CD4-positive, alpha-beta T cell treated with Interleukin-2 at 100 ng/mL for 4 hours (primary cell): ENCODE measurements at regions not wholly inside any gene's neighbourhood (a gene's known extent, or its start where the extent isn't known, plus 50 kb on each side); places are given as distances from the start of the nearest gene placed in this dataset.

Experiments
- DNase-seq: peaks from one replicate; pipeline ENCODE4 v3.0.0-alpha.2; 2020; ENCODE audit warnings: low spot score

DNA sequence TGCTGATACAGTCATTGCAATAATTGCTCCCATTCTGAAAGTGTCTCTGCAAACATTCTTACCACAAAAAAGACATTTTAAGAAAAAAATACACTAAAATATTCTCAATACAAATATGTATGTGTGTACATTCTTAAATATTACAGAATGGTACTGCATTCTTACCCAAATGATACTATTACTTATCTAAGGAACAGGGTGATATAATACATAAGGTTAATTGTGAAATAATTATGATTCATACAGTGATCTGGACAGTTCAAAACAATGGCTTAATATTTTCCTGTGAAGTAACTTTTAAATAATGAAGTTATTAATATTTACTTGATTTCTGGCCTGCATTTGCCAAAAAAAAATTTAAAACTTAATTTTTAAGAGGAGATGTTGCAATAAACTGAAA, 694.6 kb downstream of the TUSC7 start:
- no peak for DNase-seq

DNA sequence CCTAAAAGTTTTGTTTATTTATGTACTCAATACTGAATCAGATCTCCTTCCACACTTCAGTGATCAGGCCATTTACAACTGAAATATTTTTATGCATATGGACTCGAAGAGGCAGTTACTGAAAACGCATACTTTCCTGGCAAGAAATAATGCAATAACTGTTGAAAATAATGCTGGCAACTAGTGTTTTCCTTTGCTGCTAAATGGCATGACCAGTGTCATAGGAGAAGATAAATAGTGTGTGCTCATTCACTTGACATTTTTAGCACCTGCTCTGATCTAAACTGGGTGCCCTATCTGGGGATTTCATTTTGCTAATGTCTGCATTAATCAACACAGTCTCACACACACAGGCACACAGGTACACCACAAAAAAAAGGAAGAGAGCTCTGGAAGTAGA, 695.2 kb downstream of the TUSC7 start:
- DNase-seq: no peak

DNA sequence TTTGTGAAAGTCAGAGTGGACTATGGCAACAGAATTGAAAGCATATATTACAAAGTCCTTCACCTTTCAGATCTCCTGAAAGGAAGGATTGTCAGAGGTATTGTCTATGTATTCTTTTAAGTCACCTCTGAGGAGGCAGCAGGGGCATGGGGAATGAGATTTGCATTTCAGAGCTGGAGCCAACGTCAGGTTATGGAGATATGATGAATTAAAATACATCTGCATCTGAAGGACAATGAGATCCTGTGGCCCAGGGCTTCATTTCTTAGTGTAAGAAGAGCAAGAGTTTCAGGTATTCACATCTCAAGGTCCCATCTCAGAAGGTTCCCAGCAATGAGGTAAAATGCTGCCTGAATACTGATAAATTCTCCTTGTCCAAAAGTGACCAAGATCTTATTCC, 695.8 kb downstream of the TUSC7 start:
- no peak for DNase-seq

DNA sequence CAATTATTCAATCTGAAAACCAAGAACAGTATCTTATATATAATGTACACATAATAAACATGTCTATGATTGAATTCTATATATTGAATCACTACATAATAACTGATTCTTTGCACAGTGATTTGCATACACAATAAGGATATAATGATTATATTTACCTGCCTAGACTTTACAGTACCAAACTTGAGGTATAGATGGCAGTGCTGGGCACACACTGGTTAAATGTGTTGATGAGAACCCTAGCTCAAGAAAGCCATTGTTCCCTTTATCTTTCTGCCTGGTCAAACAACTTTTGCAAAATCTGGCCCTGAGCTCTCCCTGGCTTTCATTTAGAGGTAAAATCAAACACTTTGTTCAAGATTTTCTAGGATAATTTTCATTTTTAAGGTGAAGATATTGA, 697.7 kb downstream of the TUSC7 start:
- DNase-seq: no peak

DNA sequence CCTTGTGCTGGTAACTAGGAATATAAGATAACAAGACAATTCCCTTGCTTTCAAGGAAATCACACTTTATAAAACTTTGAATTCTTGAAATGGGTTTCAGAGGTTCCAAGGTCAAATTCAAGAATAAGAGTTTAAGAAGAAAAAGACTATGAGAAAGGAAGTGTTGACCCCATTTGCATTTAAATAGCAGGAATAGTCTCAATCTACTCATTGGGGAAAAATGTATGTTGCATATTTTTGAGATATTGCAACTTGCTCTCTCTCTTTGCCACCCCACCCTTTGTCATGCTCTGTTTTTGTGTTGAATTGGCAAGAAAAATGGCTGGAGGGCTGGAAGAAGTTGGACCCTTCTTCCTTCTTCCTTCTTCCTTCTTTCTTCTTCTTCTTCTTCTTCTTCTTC, 699.2 kb downstream of the TUSC7 start:
- no peak for DNase-seq

DNA sequence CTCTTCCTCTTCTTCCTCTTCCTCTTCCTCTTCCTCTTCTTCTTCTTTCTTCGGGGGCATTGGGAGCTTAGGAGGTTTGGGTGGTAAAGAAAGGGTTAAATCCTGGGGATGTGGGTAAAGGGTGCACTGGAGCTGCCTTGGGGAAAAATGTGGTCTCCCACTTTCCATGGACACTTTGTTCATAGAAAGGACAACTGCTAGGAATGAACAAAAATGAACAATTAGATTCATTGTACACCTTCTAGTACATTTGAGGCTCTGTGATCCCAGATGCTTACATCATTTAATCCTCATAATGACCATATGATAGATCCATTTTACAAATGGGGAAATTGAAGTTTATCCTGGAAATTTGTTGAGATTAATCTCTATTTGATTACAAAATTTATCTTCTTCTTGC, 699.7 kb downstream of the TUSC7 start:
- DNase-seq: no peak

DNA sequence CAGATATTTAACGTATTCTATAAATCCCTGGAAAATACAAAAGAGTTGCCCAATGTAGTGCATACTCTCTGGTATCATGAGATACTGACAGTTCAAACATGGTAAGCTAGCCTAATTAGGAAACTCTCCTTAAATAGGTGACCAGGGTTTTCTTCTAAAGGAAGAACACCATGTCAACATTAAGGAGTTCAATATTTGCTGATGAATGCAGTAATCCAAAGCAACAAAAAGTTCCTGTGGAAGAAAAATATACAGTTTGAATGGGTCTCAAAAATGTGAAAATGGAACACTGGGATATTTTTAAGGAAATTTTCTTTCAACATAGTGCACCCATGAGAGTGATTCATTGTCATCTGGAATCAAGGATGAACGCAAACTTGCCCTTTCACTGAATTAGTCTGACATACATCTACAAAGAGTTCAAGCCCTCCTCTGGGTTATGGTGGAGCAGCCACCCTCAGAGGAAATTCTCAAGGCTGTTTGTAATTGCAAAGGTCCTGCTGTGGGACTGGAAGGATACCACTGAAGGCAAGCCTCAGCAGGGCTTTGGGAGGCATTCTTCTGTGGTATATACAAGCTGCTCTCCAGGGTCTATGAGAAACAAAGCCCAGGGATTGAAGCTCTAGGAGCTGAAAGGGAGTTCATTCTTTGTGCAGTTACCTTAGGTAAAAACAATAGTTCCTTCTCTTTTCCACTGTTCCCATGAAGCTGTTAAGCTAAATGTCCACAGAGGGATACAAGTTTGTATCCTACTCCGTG, 700.3 kb downstream of the TUSC7 start:
- DNase-seq: no peak

DNA sequence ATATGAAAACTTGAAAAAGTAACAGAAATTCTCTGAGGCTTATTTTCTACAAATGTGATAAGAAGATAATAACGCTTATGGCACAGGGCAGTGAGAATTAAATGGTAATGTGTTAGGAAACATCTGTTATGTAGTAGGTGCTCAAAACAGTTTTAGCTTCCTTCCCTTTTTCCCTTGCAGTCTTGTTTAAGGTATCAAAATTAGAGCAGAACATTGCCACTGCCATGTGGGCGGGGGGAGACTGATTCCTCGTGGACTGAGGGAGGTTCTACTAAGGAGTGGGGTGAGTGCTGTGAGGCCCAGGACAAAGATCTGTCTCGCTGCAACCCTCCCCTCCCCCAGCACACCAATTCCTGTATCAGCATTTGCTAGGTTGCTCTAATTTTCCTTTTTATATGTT, 702.4 kb downstream of the TUSC7 start:
- no peak for DNase-seq

DNA sequence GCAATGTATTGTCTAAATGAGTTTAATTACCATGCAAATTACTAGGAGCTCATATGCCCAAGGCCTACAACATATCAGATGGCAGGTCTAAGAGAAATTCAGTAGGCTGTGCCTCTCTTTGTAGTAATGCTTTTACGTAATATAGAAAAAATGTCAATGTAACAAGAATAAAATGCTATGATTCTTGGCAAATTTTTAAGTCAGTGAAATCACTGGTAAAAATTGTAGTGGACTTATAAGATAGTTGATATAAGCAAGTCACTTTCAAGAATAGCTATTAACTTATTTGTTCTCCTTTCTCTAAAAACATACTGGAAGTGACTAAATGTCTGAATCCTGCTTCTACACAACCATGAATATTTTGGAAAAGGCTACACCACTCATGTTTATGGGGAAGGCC, 707.8 kb downstream of the TUSC7 start:
- DNase-seq: no peak

DNA sequence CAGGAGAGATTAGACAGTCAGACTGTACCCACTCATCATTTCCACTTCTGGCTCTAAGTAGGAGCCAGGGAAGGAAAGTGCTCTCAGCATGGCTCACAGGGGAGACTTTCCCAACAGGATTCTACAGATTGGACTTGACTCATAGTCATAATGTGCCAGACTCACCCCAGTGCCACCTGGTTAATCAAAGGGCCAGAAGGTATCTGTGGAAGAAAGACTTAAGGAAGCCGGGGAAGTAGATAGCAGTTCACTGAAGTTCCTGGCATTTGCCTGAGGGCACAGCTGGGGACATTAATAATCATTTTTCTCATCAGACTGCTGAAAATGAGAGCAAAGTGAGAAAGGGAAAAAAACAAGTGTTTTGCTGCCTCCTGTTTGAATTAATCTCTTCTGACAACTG, 717.5 kb downstream of the TUSC7 start:
- no peak for DNase-seq

DNA sequence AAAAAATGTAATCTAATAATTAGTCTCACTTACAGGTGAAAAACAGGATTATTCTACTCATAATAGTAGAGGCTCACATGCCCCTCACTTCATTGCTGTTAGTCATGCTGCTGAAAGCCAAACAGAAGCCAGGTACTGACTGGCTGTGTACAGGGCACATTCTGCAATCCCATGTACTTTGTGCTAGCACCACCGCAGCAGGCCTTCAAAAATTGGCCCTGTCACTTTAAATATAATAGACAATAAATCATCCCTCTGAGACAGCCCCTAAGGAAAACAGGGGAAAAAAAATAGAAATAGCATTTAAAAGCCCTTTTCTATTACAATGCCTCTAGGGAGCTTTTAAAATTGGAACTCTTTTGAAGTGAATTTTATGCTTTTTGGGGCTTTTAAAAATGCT, 723.8 kb downstream of the TUSC7 start:
- no peak for DNase-seq

DNA sequence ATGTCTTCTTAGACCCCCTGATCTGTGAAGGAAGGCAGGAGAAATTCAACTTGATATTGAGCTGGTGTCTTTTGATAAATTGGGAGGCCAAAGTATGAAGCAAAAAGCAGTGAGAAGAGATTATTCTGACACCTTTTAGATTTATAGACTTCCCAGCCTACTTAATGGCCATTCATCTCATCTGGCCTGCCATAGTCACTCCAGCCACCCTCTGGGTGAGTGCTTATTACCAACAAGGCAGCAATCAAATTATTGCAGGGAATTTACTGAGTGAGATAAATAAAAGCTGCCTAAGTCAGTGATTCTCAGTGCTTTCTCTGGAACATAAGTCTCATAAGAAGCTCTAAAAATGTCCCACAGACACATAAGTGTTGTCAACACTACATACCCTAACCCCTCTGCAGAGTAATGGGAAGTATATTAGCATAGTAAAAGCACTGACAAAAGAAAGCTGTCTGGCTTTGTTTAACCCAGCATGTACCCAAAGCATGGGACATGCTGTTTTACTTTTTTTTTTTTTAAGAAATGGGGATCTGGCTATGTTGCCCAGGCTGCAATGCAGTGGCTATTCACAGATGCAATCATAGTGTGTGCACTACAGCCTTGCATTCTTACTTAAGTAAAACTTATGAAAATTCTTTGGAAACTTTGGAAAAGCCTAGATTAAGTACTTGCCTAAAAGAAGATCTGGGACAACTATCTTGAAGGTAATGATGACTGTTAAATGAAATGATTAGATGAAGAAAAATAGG, 725.3 kb downstream of the TUSC7 start:
- DNase-seq: no peak

DNA sequence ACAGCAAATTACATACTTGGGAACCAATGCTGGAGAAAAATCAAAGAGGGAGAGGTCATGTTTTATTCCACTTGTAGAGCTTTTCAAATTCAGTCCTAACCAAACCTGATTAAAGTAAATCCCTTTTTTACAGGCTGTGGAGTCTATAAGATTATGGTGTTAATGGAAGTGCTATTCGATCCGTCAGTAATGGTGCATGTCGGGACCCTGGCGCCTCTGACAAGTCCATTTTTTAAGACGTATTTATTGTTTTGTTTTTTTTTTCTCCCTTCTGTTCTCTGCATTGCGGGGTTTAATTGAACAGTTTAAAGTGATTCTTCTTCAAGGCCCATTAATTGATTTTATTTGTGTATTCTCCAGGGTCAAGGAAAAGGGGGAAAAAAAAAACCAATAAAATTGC, 725.9 kb downstream of the TUSC7 start:
- DNase-seq: no peak

DNA sequence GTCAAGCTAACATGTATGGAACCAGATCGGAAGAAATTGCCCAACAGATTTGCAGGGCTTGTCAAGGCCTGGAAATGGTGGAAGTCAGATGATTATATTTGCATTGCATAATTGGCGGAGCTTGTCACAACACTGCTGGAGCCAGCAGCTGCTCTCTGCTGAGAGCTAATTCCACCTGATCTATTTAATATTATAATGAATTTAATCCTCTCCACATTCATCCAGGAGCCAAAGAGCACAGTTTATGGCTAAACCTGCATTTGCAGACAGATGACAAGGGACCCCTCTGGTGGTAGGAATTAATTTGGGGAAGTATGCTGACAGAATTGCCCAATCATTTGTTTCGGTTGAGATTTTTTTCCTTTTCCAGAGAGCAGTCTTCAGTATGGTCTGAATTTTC, 730.2 kb downstream of the TUSC7 start:
- DNase-seq: no peak

DNA sequence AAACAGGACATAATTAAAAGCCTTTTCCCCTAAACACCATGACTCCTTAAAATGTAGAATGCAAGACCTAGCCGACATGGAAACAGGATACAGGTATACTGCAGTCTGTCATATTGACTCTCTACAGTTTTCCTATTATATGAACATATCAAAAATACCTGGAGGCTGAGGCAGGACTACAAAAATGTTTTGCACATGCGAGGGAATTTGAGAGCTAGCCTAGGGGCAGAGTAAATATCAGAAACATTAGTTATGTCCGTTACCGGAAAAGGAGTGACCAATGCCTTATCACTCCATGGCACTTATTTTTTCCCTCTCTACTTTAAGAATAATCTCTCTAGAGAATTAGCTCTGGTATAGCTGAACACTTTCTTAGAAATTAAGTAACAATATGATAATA, 732.3 kb downstream of the TUSC7 start:
- DNase-seq: no peak

DNA sequence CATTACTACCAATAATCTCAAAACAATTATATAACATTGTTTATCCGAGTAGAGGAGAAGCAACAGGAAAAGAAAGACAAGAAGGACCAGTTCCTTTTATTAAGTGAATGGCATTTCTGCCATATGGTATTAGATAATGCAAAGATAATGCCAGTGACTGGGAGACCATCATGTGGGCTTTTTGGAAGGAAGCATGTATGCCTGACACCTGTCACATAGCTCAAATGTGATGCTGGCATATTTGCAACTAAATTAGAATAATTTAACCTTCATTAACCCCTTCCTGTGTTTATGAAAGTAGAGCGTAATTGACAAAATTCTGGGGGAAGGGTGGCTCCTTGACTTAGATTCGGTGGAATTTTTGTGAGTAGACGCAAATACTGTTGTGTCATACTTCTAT, 733.0 kb downstream of the TUSC7 start:
- DNase-seq: no peak

DNA sequence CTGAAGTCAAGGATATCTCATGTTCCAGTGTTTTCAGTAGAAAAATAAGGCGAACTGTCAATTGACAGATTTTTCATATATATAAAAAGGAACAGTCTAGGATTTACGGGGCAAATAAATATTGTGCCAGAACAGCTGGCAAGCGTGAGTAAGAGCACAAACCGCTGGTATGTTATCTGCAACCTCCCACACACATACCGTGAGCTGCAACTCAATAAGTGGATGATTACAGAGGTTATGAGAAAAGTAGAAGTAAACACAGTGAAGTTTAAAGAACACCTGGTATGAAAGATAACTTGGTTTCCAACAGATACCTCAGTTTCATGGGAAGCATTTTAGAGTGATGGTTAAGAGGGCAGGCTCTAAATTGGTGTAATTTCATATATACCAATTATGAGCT, 733.4 kb downstream of the TUSC7 start:
- DNase-seq: no peak

DNA sequence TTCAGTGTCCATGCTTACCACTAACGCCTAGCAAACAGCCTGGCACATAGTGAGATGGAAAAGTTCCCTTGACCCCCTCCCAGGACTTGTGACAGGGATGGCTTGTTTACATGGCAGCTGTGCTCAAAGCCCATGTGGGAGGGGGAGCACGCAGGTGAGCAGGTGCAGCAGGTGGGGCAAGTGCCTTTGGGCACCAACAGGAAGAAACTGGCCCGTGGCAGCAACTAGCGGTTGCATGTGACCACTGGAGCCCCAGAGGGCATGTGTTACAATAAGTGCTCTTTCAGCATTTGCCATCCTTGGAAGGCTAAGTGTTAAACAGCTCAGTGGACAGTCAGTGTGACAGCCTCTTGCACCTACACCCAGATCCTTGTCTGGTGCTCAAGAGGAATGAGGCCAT, 734.6 kb downstream of the TUSC7 start:
- DNase-seq: no peak

DNA sequence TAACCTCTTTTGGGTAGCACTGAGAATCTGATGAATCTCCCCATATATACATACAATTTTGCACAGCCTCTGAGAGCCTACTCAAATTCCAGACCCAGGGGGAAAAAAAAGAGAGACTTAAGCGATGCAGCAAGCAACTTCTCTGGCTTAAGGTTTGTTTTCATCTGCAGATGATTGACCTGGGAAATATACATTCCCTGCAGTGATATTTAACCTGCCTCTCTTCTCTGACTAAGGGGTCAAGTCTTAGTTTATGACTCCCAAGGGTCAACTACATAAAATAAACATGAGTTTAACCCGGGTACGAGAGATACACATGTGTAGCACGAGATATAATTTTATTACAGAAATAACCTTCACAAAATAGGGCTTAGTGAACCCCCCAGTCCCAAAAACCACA, 737.8 kb downstream of the TUSC7 start:
- no peak for DNase-seq

DNA sequence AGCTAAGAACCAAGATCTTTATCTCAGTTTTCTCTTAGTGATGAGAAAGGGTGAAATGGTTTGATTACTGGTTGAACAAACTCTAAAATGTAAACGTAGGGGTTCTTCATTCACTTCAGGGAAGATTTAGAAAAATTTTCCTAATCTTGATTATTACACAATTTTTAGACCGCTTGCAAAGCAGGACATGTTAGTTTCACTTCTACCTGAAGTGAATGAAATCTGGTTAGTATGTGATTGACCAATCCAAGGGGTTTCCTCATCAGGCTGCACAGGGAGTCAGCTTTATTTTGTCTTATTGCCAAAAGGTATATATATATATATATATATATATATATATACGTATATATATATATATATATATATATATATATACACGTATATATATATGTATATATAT, 740.4 kb downstream of the TUSC7 start:
- no peak for DNase-seq

DNA sequence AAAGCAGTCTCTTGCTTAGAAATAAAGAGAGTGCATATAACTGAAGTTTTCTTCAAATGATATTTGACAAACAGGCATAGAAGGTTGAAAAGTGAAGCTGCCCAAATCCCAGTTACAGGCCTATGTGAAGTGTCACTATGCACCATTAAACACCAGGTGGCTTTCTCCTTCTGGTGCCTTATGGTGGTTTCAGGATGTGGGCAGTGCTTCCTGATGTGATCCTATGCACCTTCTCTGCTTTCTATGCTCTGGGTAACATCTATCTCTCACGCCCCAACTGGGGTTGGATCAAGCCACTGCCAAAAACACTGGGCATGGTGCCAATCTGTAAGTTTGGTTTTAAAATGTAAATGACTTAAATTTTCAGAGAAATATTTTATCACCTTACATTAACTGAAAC, 744.7 kb downstream of the TUSC7 start:
- DNase-seq: no peak

DNA sequence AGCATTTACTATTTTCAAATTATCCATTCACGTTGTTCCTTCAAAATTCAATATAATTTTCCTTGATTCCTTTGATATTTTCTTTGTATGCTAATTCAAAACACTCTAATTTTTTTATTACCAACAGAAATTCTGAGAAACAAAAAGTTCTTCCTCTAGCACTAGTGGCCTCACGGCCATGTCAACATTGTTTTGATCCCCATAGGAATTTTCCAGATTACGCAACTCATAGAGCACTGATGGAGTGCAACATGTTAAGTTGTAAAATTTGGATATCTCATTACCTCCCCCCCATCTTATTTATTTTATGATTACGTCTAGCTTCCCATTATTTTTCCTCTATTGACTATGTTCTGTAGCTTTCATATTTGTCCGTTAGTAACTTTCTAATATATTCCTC, 745.3 kb downstream of the TUSC7 start:
- DNase-seq: no peak

DNA sequence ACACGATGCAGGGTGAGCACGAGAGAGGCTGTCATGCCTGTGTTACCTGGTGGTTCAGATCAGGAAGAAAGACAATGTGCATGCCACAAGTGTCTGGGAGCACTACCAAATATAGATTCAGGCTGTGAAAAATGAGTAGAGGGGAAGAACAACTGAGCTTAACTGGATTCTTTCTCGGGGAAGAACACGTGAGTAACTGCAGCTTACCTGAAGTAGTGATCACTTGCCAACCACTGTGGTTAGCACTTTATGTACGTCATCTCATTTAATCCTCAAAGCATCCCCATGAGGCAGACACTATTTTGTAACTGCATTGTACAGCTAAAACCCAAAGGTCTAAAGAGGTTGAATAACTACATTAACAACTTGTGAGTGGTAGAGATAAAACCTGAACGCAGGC, 746.2 kb downstream of the TUSC7 start:
- DNase-seq: no peak
